HCEC 1CT (cell line): ENCODE measurements at regions not wholly inside any gene's neighbourhood (a gene's known extent, or its start where the extent isn't known, plus 50 kb on each side); places are given as distances from the start of the nearest gene placed in this dataset.
"Not testable (repeated sequence)": the region's sequence is repeated elsewhere in the genome, so short reads cannot be mapped to it uniquely, and the experiment has no call there.

Experiments
- DNase-seq: peaks from one replicate; pipeline ENCODE4 v3.0.0-alpha.2; 2017

- DNase-seq, result no peak
Measured at GRCh38 chr3:180743813-180744590, 64.7 kb upstream of the CCDC39 start.

DNA sequence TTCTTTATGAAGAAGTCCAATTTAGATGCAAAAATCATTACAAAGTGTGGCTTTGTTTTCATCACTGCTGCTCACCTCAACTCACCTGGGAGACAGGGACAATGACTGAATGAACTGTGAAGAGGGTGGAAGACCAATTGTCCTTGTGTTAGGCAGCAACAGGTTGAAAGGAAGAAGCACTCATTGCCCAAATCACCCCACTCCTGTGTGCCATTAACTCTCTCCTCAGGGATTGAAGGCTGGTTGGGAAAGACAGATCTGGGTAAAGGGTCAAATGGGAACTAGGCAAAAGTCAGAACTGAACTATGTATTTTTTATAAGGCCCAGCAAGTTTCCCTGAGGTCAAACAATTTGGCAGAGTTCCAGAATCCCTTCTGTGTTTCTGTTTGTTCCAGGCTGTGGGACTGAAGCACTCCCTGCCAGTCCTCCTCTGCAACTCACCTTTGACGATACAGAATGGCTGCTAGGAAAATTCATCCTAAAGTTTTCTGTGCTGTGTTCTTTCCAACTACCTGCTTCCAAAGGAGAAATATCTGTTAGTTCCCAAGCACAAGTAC, 68.6 kb upstream of the CCDC39 start:
- no peak for DNase-seq

- no peak for DNase-seq
Measured at GRCh38 chr3:180749322-180749721, 70.0 kb upstream of the CCDC39 start.

DNA sequence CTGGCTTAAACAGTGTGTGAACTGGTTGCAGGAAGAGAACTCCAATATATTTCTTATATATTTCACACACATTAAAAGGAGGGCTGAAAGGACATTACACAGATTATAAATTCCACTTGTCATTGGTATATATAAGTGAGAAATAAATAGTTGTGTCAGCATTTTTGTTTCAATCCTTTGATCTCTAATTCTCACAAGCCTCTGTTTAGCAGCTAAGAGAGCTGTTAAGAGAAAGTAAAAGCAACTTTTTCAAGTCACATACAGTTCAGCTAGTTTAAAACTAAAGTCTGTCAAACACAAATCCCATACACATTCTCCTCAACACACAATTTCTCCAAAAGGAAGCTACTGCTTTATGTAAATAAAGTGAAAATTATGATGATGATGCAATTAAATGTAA, 70.5 kb upstream of the CCDC39 start:
- DNase-seq, result no peak

DNA sequence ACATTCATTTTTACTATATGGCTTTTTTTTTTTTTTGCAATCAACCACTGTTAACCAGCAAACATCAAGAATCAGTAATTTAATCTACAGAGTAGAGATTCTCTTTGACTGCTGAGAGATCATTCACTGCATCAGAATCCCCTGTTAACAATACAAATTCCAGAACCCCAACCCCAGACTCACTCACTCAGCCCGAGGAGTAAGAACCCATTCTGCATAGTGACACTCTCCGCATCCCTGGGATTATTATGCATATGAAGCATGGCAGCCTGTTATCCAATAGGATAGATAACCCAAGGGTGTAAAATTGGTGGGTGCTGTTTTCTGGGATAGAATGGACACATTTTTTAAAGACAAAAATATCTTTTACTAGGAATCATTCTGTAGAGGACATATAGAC, 76.3 kb upstream of the CCDC39 start:
- DNase-seq, result no peak

DNA sequence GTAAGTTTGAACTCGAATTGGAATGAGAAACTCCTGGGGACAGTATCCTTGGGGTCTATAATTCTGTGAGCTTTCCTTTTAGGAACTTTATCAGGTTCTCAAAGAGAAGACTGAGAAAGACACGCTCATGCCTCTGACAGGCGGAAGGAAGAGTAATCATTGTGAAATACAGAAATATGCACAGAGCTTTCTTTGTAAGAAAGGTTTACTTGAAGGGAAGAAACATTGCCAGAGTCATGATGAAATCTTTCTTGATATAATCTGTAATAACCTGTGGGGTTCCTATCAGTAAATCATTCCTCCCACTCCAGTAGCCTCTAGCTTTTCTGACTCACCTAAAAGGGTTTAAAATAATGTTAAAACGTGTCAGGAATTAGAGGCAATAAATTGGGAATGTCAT, 83.6 kb upstream of the CCDC39 start:
- no peak for DNase-seq

- no peak for DNase-seq
Measured at GRCh38 chr3:180764481-180764880, 85.2 kb upstream of the CCDC39 start.

DNA sequence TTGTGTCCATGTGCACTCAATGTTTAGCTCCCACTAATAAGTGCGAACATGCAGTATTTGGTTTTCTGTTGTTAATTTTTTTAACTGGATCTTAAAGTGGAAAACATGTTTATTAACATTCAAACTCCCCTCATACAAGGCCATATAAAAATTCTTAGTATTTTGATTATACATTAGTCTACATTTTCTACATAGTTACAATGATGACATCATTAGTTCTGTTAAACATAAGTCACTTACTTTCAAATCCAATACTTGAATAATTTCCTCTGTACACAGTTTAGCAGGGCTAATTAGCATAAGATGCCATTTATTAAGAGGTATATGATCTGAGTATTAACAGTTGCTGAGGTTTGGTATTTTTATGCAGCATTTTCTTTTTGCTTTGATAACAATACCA, 91.3 kb upstream of the CCDC39 start:
- no peak for DNase-seq

GRCh38 chr3:180776433-180776832, 97.1 kb upstream of the CCDC39 start:
- DNase-seq, result no peak

DNA sequence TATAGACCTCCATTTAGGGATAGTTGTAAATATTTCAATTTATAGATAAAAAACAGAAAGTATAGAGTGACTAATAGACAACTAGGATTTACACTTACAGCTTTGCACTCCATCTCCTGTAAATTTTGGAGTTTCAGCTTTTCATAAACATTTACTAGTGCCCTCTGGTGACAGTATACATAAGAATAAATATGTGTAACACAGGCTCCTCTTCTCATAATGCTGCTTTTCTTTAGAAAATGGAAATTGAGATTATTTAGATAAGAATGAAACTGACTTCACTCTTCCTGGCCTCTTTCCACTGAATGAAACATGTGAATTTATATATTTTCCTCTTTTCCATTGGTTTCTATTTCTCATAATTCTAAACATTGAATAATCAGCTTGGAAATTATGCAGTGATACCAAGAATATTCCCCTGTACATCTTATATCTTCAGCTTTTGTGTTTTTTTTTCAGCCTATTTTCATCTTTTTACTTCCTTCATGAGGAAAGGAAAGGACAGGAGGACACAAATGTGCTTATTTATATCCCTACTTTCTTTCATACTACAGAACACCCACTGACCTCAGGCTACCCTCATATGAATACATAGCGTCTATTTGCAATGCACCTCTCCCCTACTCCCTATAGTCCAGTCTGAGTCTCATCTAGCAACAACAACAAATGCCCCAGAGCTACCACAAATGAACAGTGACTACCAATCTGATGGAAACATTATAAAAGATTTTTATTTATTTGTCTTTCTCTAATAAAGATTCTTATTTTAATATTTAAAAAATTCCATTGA, 103.1 kb upstream of the CCDC39 start:
- no peak for DNase-seq

DNA sequence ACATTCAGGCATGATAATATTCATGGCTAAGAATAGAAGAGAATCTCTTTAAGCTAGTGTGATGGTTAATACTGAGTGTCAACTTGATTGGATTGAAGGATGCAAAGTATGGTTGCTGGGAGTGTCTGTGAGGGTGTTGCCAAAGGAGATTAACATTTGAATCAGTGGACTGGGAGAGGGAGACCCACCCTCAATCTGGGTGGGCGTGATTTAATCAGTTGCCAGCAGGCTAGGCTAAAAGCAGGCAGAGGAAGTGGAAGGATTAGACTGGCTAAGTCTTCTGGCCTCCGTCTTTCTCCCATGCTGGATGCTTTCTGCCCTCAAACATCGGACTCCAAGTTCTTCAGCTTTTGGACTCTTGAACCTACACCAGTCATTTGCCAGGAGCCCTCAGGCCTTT, 106.9 kb upstream of the CCDC39 start:
- not testable (repeated sequence) for DNase-seq

- peak; percentile 2 for DNase-seq
Measured at GRCh38 chr3:180789774-180790173, 110.5 kb upstream of the CCDC39 start.

DNA sequence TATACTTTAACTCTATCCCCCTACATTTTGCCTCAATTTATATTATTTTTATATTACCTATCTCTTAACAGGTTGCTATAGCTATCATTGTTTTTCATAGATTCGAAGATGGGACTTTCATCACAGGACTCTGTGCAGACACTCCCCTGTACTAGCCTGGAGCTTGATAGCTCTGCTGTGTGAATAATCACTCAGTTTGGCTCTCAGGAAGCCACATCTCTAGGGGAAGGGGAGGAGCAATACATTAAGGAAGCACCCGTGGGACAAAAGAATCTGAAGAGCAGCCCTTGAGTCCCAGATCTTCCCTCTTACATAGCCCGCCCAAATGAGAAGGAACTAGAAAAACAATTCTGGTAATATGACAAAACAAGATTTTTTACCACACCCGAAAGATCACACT, 114.3 kb upstream of the FXR1 start:
- DNase-seq, result no peak

GRCh38 chr3:180802837-180803236, 109.6 kb upstream of the FXR1 start:
- DNase-seq, result peak; percentile 37

DNA sequence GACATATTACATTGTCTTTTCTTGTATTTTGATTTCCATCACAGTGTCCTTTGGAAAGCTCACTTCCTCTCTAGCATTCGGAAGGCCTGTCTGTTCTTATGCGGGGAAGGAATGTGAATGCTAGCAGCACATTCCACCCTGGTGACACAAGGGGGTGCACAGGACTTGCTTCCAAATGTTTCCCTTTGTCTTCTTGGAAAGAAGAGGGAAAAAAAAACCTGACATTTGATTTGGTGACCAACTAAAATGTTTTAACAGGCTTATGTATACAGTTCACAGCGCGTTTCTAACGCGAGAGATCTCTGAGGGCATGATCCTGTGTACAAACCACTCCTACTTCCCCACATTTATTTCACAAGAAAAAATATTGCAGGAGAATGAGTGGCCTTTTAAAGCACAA, 107.6 kb upstream of the FXR1 start:
- peak; percentile 52 for DNase-seq

DNA sequence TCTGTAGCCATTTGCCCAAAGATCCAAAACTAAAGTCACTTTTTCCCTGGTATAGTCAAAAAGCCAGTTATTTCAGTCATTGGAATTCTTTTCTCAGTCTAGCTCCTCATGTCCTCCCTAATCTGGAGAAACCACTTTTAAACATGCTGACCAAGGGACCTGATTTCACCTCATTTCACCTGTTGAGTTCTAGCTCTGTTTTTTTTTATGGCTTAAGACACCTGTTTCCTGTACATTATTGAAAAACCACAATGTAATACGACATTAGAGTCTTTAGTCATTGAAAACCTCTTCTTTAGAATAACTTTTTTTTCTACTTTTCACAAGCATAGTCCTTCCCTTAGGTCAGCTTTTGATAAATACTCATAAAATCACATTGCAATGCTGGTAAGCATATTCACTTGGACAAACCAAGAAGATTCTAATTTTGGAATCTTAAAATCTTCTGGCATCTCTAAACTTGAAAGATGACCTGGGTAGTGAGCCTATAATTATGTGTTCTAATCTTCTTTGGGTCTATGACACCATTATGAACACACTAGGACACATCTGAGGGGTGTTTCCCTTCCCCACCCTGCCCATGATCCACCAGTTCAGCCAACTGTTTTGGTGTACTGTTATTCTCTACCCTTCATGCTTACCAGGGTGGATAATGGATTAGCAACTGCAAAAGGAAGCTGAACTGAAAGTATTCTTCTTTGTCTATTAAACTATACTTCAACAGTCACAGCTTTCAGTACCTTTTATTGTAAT, 103.5 kb upstream of the FXR1 start:
- no peak for DNase-seq

GRCh38 chr3:180820400-180820799, 92.1 kb upstream of the FXR1 start:
- DNase-seq, result no peak

DNA sequence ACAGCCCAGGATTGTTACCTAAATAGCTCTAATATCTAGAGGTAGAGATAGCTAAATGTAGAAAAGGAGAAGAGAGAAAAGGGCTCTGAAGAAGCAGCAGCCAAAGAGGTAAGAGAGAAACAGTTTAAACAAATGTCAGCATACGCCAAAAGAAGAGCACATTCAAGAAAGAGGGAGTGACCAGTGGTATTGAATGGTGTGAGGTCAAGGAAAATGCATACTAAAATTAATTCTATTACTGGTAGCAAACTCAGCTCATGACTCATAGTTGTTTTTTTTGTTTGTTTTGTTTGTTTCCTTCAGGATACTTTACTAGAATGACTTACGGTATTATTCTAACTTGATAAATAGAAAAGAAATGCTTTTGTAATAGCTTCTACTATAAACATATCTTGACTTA, 86.5 kb upstream of the FXR1 start:
- DNase-seq, result no peak

DNA sequence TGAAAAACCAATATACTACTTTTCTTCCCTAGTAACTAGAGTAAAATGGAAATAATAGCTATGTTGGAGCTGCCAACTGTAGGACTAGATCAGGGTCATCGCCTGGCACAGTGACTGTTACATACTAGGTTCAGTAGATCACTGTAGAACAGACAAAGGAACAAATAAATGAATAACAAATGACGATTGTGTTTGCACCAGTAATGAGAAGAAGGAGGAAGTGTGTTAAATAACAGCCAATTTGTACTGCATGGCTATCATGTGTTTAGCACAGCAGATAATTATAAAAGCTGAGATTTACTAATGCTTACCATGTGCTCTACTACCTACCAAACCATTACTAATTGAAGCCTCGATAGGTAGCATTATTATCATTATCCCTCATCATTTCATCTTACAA, 85.3 kb upstream of the FXR1 start:
- DNase-seq, result no peak

DNA sequence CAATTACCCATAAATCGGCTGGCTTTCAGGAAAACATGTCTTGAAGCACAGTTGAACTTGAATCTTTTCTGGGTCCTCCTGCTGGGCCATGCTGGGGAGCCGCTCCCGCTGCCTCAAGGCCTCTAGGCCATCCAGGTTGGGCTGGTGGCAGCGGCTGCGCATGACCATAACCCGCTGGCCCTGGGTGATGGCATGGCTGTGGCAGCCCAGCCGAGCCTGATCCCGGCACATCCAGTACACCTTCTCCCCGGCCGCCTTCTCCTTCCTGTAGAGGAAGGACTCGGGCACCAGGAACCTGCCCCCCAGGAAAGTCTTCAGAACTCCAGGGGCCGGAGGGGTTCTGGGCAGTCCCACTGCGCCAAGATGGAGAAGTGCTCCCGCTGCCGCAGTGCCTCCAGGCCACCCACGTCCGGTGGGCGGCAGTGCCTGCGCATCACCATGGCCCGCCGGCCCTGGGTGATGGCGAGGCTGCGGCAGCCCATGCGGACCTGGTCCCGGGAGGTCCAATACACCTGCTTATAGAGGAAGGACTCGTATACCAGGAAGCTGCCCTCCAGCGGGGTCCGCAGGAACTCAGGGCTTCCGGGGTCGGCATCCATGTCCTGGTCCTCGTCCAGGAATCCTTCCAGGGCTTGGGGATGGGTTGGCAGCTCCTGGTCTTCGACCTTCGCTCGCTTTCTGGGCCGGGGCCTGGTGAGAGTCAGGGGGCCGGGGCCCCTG, 84.3 kb upstream of the FXR1 start:
- DNase-seq, result no peak

- DNase-seq, result no peak
Measured at GRCh38 chr3:180828723-180829408, 83.6 kb upstream of the FXR1 start.
